Fibroblast of villous mesenchyme (primary cell): ENCODE measurements at regions not wholly inside any gene's neighbourhood (a gene's known extent, or its start where the extent isn't known, plus 50 kb on each side); places are given as distances from the start of the nearest gene placed in this dataset.

ENCODE experiments used
- DNase-seq: peaks from one replicate; pipeline ENCODE4 v3.0.0-alpha.2; 2010; ENCODE audit warnings: low read depth
- H3K4me3 ChIP-seq: 2 replicates; pipeline ENCODE4 v1.5.1; 2011; ENCODE audit warnings: low read depth, mild to moderate bottlenecking, low read length
- CTCF ChIP-seq: IDR thresholded peaks from 2 replicates; pipeline ENCODE4 v1.5.1; 2012; ENCODE audit warnings: low read depth, mild to moderate bottlenecking, low read length; ENCODE audit not compliant: insufficient read depth

DNA sequence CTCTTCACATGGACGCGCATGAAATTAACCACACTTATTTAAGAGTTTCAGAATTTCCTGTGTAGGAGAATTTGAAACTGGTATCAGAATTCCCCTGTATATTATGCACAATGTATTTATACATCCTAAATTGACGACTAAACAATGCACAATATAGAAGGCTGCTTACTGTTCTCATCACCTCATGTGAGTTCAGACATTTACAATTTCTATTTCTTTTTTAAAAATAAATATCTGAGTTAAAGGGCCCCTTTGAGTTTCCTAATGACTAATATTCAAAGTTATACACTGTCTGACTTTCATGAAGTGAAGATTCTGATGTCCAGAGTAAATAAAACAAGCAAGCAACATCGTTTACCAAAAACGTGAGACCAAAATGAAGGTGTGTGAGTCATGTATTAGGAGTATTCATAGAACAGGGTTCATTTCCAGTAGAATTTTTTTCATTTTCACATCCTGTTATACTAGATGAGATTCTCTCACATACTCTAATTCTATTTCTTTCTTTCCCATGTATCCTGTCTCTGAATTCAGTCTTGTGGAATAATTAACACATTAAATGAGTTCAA, 406.2 kb downstream of the NUP35 start:
- TF ChIP-seq CTCF, result no peak
- no peak overlapping the region for H3K4me3 ChIP-seq
- DNase-seq, result no peak

DNA sequence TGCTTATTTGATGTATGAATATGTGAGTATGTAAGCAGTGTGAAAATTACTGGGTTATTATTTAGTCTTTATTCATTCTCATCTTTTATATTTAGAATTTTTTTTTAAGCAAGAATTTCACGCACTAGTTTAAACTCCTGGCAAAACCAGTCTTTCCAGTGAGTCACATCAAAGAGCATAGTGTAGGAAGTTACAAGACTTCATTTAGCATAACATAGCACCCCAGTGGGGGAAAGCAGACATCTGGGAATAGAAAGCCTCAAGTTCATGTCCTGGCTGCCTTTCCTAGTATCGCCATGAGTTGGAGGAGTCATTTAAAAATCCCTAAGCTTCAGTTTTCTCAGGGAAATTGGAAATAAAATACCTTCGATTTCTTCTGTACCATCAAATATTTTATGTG, 408.3 kb downstream of the NUP35 start:
- TF ChIP-seq CTCF, result no peak
- no peak overlapping the region for H3K4me3 ChIP-seq
- no peak for DNase-seq

- H3K4me3 ChIP-seq, result no peak overlapping the region
- no peak for DNase-seq
- no peak for TF ChIP-seq CTCF
These were observed 408.8 kb downstream of the NUP35 start for GRCh38 chr2:183533021-183533420.

DNA sequence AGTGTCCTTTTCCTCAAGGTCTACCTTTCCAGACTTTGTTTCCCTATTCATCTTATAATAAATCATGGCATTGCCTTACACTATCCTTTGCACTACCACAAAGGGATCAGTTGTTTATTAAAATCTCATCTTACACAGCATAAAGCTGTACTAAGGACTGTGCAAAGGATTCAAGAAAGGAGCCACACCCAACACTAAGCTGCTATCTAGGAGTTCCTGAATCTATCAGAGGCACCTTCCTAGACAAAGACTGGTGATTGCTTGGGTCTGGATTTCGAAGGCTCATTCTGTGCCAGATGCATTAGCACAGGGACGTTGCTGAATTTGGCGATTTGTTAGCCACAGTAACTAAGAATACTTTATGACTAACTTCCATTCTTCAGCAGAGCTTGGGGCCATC, 412.0 kb downstream of the NUP35 start:
- no peak for TF ChIP-seq CTCF
- DNase-seq, result no peak

DNA sequence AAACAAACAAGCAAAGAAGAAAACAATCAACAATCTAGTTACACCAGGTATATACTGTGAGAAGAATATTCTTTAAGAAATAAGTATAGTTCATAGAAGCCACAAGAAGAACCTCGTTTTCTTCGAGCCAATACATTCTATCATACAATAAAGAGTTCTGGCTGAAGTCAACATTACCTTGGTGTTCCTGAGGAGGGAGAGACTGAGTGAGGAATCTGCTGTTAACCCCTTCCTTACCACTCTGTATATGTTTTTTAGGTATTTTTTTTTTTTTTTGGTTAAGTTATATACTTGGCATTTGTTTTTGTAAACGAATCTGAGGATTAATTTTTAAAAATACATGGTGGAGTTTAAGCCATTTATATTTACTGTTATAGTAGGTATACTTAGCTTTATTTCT, 412.5 kb downstream of the NUP35 start:
- no peak for TF ChIP-seq CTCF
- no peak for DNase-seq
- H3K4me3 ChIP-seq, result no peak overlapping the region

More for the DNA sequence above, 412.0 kb downstream of the NUP35 start:
- H3K4me3 ChIP-seq, result no peak overlapping the region

DNA sequence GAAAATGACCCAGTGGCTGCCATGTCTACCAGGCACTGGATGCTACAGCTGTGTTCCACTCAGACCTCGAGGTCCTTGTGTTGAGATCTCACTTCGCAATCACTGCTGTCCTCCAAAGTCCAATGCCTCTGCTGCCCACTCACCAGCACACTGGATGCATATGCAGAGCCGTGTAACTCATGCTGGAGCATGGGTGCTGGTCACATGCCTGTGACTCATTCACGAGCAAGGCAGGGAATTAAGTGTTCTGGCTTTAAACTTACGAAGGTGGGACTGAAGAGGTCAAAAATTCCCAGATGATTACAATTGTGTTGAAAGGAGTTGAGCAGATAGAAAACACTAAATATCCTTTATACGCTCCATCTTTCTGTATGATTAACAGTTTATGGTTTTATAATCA, 417.5 kb downstream of the NUP35 start:
- DNase-seq, result peak; percentile 0

More for the DNA sequence above, 417.5 kb downstream of the NUP35 start:
- no peak for TF ChIP-seq CTCF
- H3K4me3 ChIP-seq, result no peak overlapping the region
